ENCODE measurements at regions not wholly inside any gene's neighbourhood (a gene's known extent, or its start where the extent isn't known, plus 50 kb on each side); places are given as distances from the start of the nearest gene placed in this dataset.

DNA sequence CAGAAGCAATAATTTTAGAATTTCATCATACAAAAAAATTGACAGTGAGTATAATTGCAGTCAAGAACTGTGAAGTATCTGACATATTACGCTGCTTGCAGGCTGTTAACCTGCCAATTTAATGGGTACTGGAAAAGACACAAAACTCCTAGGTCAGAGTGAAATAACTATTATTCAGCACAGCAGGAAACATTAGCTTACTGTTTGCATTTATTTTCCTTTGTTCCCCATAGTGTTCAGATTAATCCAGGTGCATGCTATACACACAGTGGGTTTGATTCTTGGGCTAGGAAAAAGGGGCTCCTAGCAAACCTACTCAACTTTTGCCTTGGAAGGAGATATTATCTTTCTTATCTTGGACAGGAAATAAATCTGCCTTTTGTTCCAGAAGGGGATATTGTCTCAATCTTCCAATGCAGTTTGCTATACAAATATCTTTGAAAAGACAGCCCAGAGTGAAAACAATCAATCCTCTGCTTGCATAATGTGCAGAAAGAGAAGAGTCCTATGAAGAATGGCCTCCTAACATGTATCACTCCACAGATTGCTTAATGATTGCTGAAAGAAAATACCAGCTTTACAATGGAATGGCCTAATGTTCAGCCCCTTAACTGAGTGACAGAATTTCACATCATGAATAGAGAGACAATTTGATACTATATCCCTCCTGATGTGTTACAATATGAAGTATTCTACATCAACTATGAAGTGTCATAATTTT is 443.4 kb downstream of the TBC1D4 start:
- no peak for DNase-seq

DNA sequence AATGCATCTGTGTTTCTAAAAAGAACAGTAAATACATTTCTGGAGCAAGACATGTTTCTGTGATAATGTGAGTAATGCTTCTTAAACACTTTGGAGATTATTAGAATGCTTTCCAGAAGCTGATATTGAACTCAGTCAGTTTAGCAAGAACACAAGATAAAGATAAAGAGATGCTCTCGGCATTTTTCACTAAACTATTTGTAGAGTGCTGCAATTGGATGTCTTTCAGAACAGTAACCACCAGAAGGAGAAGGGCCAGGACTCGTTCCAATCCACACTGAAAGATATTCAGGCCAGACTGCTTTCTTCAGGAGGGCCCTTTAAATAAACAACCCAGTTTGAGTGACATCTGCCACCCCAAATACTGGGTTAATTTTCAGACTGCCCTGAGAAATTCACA is 456.0 kb downstream of the TBC1D4 start:
- no peak for DNase-seq

DNA sequence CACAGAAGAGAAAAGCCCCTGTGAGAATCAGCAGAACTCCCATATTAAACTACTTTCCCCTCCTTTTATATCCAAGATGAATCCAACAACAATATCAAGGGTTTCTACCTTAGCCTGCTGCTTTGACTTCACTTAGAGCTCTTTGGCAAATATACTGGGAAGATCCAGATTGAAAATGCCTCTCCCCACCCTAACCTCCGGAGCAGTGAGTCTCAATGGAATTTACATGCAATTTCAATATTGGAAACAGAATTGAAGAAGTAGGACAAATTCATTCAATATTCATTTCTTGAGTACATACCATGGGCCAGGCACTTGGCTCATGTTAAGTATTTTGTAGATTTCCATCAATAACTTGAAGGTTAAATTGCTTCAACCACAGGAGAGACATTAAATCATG is 457.4 kb downstream of the TBC1D4 start:
- DNase-seq, result no peak

GRCh38 chr13:75023609-75024008 is 458.4 kb downstream of the TBC1D4 start:
- no peak for DNase-seq

DNA sequence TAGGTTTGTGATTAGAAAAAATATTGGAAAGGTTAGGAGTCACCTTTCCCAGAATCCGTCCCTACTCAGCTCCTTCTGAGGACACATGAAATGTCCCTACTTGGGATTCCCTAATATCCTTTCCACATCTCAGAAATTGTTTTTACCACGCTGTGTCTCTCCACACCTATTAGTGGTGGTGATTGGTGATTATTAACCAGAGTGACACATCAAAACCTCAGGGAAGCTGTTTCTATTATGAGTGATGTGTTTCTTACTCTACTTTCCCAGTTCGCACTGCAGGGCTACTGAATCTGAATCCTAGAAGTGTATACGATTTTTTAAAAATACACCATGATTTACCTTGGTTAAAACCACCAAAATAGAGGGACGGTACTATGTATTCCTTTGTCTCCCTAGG is 460.8 kb downstream of the TBC1D4 start:
- DNase-seq, result no peak

DNA sequence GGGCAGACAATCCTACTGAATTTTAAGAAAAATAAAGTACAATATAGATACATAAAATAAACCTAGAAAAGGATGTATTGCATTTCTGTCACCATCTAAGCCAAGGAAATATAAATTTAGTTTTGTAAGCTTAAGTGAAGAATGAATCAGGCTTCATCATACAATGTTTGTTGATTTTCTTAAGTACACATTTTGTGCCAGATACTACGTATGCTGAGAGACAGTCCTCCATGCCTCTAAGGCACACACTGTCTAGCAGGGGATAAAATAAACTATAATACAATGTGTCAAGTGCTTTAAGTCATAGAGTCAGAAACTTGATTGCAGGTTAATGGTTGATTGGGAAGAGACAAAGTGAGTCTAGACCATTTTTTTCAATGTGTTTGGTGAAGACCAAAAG is 465.7 kb downstream of the TBC1D4 start:
- no peak for DNase-seq

DNA sequence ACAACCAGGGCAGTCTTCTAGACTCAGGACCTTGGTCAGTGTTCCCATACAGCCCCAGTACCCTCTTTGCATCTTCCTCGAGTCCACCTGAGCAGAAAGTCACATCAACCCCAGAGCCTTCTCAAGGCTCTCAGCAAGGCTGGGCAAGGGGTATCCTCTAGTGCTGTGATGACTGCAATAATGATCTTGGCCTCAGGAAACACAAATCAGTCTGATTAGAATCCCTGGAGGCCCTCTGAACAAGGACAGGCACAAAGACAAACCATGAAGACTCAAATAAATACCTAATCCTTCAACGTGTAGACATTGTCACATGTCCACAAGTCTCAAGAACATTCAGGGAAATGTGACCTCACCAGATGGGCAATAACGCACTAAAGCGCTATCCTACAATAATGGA is 468.2 kb downstream of the TBC1D4 start:
- no peak for DNase-seq

- DNase-seq, result no peak
Measured at GRCh38 chr13:75010941-75011340, 471.0 kb downstream of the TBC1D4 start.

GRCh38 chr13:75008926-75009325 is 473.0 kb downstream of the TBC1D4 start:
- no peak for DNase-seq

- DNase-seq, result no peak
Measured at GRCh38 chr13:74990992-74991391, 491.0 kb downstream of the TBC1D4 start.

- no peak for DNase-seq
Measured at GRCh38 chr13:74987124-74987690, 494.8 kb downstream of the TBC1D4 start.

GRCh38 chr13:74986609-74987008 is 495.4 kb downstream of the TBC1D4 start:
- DNase-seq, result no peak

- DNase-seq, result no peak
Measured at GRCh38 chr13:74979703-74980102, 502.3 kb downstream of the TBC1D4 start.

DNA sequence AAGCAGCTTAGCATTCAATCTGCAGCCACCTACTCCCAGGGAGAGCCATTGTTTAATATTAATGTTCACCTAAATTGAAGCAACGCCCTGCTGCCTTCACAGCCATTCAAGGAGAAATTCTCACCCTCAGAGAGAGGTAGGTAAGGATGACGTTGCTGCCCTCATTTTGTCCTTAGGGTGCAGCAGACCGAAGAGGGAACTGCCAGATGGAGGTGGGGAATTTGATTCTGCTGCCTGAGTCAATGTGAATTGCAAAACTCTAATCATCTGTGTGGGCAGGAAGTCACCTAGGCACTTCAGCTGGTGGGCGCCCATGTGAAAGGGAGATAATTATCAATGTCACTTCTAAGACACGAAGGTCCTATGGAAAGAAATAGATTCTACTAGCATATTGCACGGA is 503.4 kb downstream of the TBC1D4 start:
- DNase-seq, result no peak

DNA sequence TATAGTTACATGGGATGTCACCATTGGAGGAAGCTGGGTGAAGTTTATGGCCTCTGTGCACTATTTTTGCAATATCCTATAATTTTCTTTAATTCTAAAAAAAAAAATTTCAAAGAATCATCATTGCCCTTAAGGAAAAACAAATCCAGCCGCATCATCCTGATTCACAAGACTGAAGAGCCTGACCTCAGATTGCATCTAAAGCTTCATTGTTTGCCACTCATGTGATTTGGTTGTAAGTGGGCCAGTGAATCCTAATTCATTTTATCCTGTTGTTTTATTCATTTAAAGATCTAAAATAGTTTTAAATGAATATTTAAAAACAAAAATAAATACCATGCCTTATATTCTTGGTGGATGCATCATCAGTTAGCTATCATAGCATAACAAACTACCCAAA is 504.5 kb downstream of the TBC1D4 start:
- no peak for DNase-seq

DNA sequence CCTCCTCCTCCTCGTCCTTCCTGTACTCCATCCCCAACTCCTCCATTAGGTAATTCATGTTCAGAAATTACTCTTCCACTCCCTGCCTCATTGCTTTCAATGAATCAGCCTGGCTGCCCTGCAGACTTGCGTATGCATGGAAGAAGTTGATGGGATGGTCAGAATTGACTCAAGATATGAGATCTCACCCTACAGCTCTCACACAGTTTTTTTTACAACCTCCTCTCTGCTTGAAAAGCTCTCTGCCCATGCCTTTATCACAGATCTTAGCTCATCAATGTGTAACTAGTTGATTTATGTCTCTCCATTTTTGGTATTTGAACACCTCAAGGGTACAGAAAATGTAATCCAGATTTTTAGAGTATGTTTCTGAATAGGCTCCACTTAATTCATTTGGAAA is 506.9 kb downstream of the TBC1D4 start:
- DNase-seq, result no peak

- DNase-seq, result no peak
Measured at GRCh38 chr13:74973935-74974879, 507.8 kb downstream of the TBC1D4 start.

GRCh38 chr13:74969419-74969818 is 512.5 kb downstream of the TBC1D4 start:
- DNase-seq, result no peak

GRCh38 chr13:74966814-74967424 is 515.0 kb downstream of the TBC1D4 start:
- DNase-seq, result no peak

DNA sequence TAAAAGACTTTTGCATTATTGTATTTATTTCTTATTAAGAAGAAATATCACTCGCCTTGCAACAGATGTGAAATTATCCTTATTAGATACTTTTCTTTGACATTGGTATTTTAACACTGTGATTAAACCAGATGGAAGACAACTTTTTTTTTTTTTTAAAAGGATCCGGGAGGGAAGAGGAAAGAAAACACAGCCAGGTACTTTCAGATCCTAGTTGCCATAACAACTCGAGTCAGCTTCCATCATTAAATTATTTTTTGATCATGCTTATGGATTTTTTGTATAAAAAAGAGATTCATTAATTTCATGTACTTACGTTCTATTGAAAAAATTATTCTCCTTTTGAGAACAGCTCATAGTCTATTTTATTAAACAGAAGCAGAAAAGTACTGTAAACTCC is 515.7 kb downstream of the TBC1D4 start:
- DNase-seq, result no peak

DNA sequence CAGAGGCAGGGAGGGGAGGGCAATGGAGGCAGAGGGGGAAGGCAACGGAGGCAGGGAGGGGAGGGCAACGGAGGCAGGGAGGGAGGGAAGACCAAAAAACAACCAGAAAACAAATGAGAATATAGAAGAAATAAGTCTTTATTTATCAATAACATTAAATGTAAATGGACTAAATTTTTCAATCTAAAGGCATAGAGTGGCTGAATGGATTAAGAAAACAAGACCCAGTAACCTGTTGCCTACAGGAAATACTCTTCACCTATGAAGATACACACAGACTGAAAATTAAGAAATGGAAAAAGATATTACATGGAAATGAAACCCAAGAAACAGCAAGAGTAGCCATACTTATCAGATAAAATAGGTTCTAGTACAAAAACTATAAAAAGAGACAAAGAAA is 536.3 kb downstream of the TBC1D4 start:
- DNase-seq, result no peak

GRCh38 chr13:74931698-74932433 is 550.1 kb downstream of the TBC1D4 start:
- DNase-seq, result no peak

Measured in activated CD4-positive, alpha-beta T cell treated with anti-CD3 and anti-CD28 coated beads, Interleukin-2, amount 50 U/mL, for 4 hours (primary cell).